Stimulated activated naive CD4-positive, alpha-beta T cell (primary cell): ENCODE measurements at regions not wholly inside any gene's neighbourhood (a gene's known extent, or its start where the extent isn't known, plus 50 kb on each side); places are given as distances from the start of the nearest gene placed in this dataset.

Experiments used
- DNase-seq, 6 experiments: peaks; one replicate each; lab custom pipeline; 2025; lab: John Stamatoyannopoulos, UW

GRCh38 chr5:89030798-89031197 lies 147.8 kb upstream of the MEF2C start:
- DNase-seq, result no peak

GRCh38 chr5:89028595-89029285 lies 145.8 kb upstream of the MEF2C start:
- DNase-seq, result no peak

GRCh38 chr5:89024045-89024444 lies 141.1 kb upstream of the MEF2C start:
- no peak for DNase-seq

GRCh38 chr5:89020926-89021610 lies 138.1 kb upstream of the MEF2C start:
- no peak for DNase-seq

GRCh38 chr5:89016741-89017303 lies 133.8 kb upstream of the MEF2C start:
- no peak for DNase-seq

GRCh38 chr5:89015409-89015808 lies 132.4 kb upstream of the MEF2C start:
- DNase-seq, result no peak

GRCh38 chr5:89011778-89012711 lies 129.1 kb upstream of the MEF2C start:
- no peak for DNase-seq

GRCh38 chr5:89010512-89010911 lies 127.5 kb upstream of the MEF2C start:
- DNase-seq, result no peak

GRCh38 chr5:89008291-89008690 lies 125.3 kb upstream of the MEF2C start:
- DNase-seq, result no peak

- no peak for DNase-seq
These were observed 123.0 kb upstream of the MEF2C start for GRCh38 chr5:89005990-89006389.

GRCh38 chr5:89004379-89004778 lies 121.4 kb upstream of the MEF2C start:
- no peak for DNase-seq

GRCh38 chr5:89003563-89004036 lies 120.6 kb upstream of the MEF2C start:
- no peak for DNase-seq

GRCh38 chr5:88999853-89000252 lies 116.9 kb upstream of the MEF2C start:
- DNase-seq, result no peak

- no peak for DNase-seq
These were observed 115.0 kb upstream of the MEF2C start for GRCh38 chr5:88997937-88998336.

- no peak for DNase-seq
These were observed 101.1 kb upstream of the MEF2C start for GRCh38 chr5:88984040-88984439.

GRCh38 chr5:88979726-88980125 lies 96.7 kb upstream of the MEF2C start:
- no peak for DNase-seq

GRCh38 chr5:88979244-88979643 lies 96.3 kb upstream of the MEF2C start:
- DNase-seq, result no peak

GRCh38 chr5:88976914-88977313 lies 93.9 kb upstream of the MEF2C start:
- no peak for DNase-seq

GRCh38 chr5:88967633-88968585 lies 84.9 kb upstream of the MEF2C start:
- no peak for DNase-seq

GRCh38 chr5:88964831-88965230 lies 81.8 kb upstream of the MEF2C start:
- no peak for DNase-seq

GRCh38 chr5:88957013-88957412 lies 74.0 kb upstream of the MEF2C start:
- no peak for DNase-seq
